Caco-2 (cell line): ENCODE measurements at regions not wholly inside any gene's neighbourhood (a gene's known extent, or its start where the extent isn't known, plus 50 kb on each side); places are given as distances from the start of the nearest gene placed in this dataset.
"Not testable (repeated sequence)": the region's sequence is repeated elsewhere in the genome, so short reads cannot be mapped to it uniquely, and the experiment has no call there.

ENCODE experiments used
- BruUV-seq: library from RNA; stranded (reverse); fragments of 400-500 nt; replicated peaks from 2 replicates; lab custom pipeline; 2021; lab: Mats Ljungman, UMichigan
- CTCF ChIA-PET: fragments of 300-600 bp; sonication (Branson Sonifier 250); formaldehyde crosslinking; loops from one replicate; lab custom pipeline; 2022; ENCODE audit warnings: antibody characterized with exemption; lab: Charles Lee
- POLR2A ChIA-PET: fragments of 300-600 bp; sonication (Branson Sonifier 250); formaldehyde crosslinking; loops from one replicate; lab custom pipeline; 2022; ENCODE audit warnings: antibody characterized with exemption; lab: Charles Lee
- DNase-seq, 2 experiments: peaks; one replicate each; pipeline versions ENCODE4 v3.0.0 to v3.0.0-alpha.2; 2020 to 2022
- H3K27me3 ChIP-seq: replicated peaks from 2 replicates; pipeline ENCODE4 v1.6.0; 2011; ENCODE audit warnings: low read length; ENCODE audit not compliant: control insufficient read depth, insufficient read depth
- H3K36me3 ChIP-seq: 2 replicates; pipeline ENCODE4 v1.5.1; 2011; ENCODE audit warnings: low read length; ENCODE audit not compliant: control insufficient read depth, insufficient read depth
- H3K4me1 ChIP-seq: fragments of 250-450 bp; sonication (Bioruptor Pico); 2 replicates; pipeline ENCODE4 v1.5.1; 2020; ENCODE audit warnings: mild to moderate bottlenecking
- H3K4me3 ChIP-seq: 2 replicates; pipeline ENCODE4 v1.5.1; 2011; ENCODE audit warnings: low read depth, mild to moderate bottlenecking, control low read depth, low read length
- H3K9me3 ChIP-seq: fragments of 250-450 bp; sonication (Bioruptor Pico); 2 replicates; pipeline ENCODE4 v1.5.1; 2020; ENCODE audit warnings: mild to moderate bottlenecking, moderate library complexity
- H3K27ac Mint-ChIP-seq: one replicate; pipeline ENCODE4 v1.8.0; 2022; ENCODE audit warnings: mixed read lengths; ENCODE audit not compliant: unreplicated experiment
- H3K27me3 Mint-ChIP-seq: one replicate; pipeline ENCODE4 v1.8.0; 2022; ENCODE audit warnings: mixed read lengths; ENCODE audit not compliant: insufficient read depth, unreplicated experiment
- H3K36me3 Mint-ChIP-seq: one replicate; pipeline ENCODE4 v1.8.0; 2022; ENCODE audit warnings: mild to moderate bottlenecking, mixed read lengths; ENCODE audit not compliant: insufficient read depth, unreplicated experiment
- H3K4me1 Mint-ChIP-seq: one replicate; pipeline ENCODE4 v1.8.0; 2022; ENCODE audit warnings: low read depth, mixed read lengths; ENCODE audit not compliant: unreplicated experiment
- H3K4me3 Mint-ChIP-seq: one replicate; pipeline ENCODE4 v1.8.0; 2022; ENCODE audit warnings: mild to moderate bottlenecking, moderate library complexity, mixed read lengths; ENCODE audit not compliant: unreplicated experiment
- H3K9me3 Mint-ChIP-seq: one replicate; pipeline ENCODE4 v1.8.0; 2022; ENCODE audit warnings: mixed read lengths; ENCODE audit not compliant: unreplicated experiment
- intact Hi-C: fragments of 100-400 bp; cut with micrococcal nuclease; formaldehyde crosslinking; loops from one replicate; pipeline ENCODE4 v1.10.0; 2022; ENCODE audit not compliant: unreplicated experiment
- TF ChIP-seq, protein P1 (sequence below), 2 experiments: fragments of 200-600 bp in 1 of 2; IDR thresholded peaks; 1 replicate in 1 of 2; 2 replicates in 1 of 2; pipeline versions ENCODE4 v1.5.1 to v1.8.0; 2011 to 2022; ENCODE audit warnings: antibody characterized with exemption in 1 of 2, control low read depth in 1 of 2, inconsistent platforms in 1 of 2, low read depth in 1 of 2, low read length in 1 of 2, mild to moderate bottlenecking in 1 of 2, moderate library complexity in 1 of 2; ENCODE audit not compliant: insufficient read depth in 1 of 2, severe bottlenecking in 1 of 2, unreplicated experiment in 1 of 2

DNA sequence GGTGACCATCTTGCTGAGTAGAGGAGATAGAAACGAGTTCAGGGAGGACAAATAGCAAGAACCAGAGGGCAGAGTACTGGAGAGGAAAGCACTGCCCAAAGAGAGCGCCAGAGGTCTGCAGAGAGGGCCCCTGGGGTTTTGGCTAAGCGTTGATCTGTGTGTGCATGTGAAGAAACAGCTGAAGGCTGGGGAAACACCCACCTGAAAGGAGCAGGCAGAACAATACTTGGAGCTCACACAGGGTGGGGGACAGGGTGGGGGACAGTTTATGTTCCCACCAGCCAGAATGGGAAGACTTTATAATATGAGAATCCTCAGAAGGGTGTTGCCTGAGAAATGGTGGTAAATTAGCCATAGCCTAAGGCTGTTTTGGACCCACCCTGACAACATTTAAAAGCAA, 200.4 kb downstream of the NPIPB11 start:
- peaks cover 18% of the 10 kb centered on the region for H3K9me3 Mint-ChIP-seq
- H3K36me3 Mint-ChIP-seq, H3K36me3 ChIP-seq, H3K27ac Mint-ChIP-seq, H3K27me3 Mint-ChIP-seq, intact Hi-C loops, BruUV-seq, H3K4me1 Mint-ChIP-seq, H3K4me3 Mint-ChIP-seq, H3K4me1 ChIP-seq, H3K27me3 ChIP-seq, CTCF ChIA-PET, POLR2A ChIA-PET, DNase-seq, H3K9me3 ChIP-seq, H3K4me3 ChIP-seq: not testable (repeated sequence)

DNA sequence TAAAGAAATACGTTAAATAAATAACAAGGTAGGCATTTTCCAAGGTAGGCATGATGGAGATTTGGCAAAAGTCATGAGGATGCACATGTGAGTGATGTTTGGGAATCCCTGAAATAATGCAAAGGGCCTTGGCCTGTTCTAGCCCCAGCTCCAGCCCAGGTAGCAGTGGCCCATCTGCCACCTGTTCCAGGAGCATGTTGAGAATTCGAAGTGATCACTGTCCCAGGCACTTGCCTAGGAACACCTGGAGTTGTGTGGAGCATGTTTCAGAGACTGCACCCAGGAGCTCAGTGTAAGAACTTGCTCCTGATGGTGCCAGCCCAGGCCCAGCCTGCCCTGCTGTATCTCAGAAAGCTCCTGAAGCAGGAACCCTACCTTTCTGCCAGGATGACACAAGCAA, 201.4 kb downstream of the NPIPB11 start:
- CTCF ChIA-PET, POLR2A ChIA-PET, H3K27me3 Mint-ChIP-seq, H3K9me3 ChIP-seq, H3K4me1 ChIP-seq, H3K36me3 ChIP-seq, DNase-seq, H3K36me3 Mint-ChIP-seq, H3K4me1 Mint-ChIP-seq, intact Hi-C loops, H3K4me3 ChIP-seq, BruUV-seq, H3K27ac Mint-ChIP-seq, H3K4me3 Mint-ChIP-seq, H3K27me3 ChIP-seq: not testable (repeated sequence)
- peaks cover 18% of the 10 kb centered on the region for H3K9me3 Mint-ChIP-seq

DNA sequence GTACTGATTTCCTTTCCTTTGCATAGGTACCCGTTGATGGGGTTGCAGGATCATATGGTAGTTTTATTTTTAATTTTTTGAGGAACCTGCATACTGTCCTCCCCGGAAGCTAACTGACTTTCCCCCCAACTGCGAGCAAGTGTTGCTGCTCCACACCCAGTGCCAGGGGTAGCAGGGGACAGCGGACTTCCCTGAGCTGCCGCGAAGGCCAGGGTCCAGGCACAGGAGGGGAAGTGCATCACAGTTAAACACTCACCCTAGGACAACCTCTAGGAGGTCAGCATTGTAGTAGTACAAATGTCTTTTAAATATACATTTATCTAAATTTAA, 201.7 kb downstream of the NPIPB11 start:
- BruUV-seq: no TSS peak
- peaks cover 2% of the 10 kb centered on the region for H3K27me3 Mint-ChIP-seq
- no peak overlapping the region for H3K4me3 Mint-ChIP-seq
- Histone ChIP-seq H3K4me3 (no peak overlapping the region), H3K36me3 (no peaks in the 10 kb centered on the region), H3K9me3 (no peaks in the 10 kb centered on the region), H3K4me1 (no peaks in the 10 kb centered on the region), H3K27me3 (no peaks in the 10 kb centered on the region)
- peaks cover 18% of the 10 kb centered on the region for H3K9me3 Mint-ChIP-seq
- intact Hi-C loops: no loop called here
- TF ChIP-seq, protein P1, sequence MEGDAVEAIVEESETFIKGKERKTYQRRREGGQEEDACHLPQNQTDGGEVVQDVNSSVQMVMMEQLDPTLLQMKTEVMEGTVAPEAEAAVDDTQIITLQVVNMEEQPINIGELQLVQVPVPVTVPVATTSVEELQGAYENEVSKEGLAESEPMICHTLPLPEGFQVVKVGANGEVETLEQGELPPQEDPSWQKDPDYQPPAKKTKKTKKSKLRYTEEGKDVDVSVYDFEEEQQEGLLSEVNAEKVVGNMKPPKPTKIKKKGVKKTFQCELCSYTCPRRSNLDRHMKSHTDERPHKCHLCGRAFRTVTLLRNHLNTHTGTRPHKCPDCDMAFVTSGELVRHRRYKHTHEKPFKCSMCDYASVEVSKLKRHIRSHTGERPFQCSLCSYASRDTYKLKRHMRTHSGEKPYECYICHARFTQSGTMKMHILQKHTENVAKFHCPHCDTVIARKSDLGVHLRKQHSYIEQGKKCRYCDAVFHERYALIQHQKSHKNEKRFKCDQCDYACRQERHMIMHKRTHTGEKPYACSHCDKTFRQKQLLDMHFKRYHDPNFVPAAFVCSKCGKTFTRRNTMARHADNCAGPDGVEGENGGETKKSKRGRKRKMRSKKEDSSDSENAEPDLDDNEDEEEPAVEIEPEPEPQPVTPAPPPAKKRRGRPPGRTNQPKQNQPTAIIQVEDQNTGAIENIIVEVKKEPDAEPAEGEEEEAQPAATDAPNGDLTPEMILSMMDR (IDR thresholded peaks at IDR 0.05; ENCODE audit: insufficient read depth in 1 of 2, low read depth in 1 of 2, low read length in 1 of 2, severe bottlenecking in 1 of 2, unreplicated experiment in 1 of 2): no peak
- CTCF ChIA-PET: no interaction called here
- POLR2A ChIA-PET: no interaction called here
- no peak for DNase-seq
- H3K27ac Mint-ChIP-seq: no peak overlapping the region
- H3K4me1 Mint-ChIP-seq: no peaks in the 10 kb centered on the region
- H3K36me3 Mint-ChIP-seq: no peaks in the 10 kb centered on the region

DNA sequence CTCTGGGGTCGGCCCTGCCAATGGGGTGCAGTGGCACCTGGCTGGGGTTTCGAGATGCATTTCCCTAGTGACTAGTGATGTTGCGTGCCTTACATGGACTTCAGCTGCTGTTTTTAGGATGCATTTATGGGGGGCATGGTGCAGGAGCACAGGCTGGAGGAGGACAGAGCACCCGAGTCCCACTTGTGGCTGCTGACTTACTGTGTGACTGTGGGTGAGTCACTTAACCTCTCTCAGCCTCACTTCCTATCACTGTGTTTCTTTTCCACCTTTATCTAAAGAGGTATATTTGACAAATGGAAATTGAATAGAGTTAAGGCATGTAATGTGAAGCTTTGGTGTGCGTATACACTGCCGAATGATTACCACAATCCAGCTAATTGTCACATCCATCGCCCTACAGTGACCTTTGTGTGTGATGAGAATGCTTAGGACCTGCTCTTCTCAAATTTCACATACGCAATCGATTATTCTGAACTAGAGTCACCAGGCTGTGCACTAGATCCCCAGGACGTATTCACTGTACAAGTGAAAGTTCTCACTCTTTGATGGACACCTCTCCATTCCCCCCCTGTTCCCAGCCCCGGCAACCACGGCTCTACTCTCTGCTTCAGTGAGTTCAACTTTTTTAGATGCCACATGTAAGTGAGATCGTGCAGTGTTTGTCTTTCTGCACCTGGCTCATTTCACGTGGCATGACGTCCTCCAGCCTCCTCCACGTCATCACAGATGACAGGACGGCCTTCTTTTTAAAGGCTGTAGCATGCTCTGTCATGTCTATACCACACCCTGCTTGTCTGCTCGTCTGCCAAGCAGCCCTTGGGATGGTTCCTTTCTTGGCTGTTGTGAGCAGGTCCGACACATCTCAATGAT, 202.3 kb downstream of the NPIPB11 start:
- CTCF ChIA-PET, H3K27ac Mint-ChIP-seq, H3K27me3 Mint-ChIP-seq, H3K4me1 ChIP-seq, H3K27me3 ChIP-seq, BruUV-seq, H3K4me3 Mint-ChIP-seq, H3K4me1 Mint-ChIP-seq, intact Hi-C loops, H3K36me3 ChIP-seq, H3K4me3 ChIP-seq, POLR2A ChIA-PET, H3K36me3 Mint-ChIP-seq, H3K9me3 ChIP-seq, DNase-seq: not testable (repeated sequence)
- H3K9me3 Mint-ChIP-seq: peaks cover 18% of the 10 kb centered on the region

DNA sequence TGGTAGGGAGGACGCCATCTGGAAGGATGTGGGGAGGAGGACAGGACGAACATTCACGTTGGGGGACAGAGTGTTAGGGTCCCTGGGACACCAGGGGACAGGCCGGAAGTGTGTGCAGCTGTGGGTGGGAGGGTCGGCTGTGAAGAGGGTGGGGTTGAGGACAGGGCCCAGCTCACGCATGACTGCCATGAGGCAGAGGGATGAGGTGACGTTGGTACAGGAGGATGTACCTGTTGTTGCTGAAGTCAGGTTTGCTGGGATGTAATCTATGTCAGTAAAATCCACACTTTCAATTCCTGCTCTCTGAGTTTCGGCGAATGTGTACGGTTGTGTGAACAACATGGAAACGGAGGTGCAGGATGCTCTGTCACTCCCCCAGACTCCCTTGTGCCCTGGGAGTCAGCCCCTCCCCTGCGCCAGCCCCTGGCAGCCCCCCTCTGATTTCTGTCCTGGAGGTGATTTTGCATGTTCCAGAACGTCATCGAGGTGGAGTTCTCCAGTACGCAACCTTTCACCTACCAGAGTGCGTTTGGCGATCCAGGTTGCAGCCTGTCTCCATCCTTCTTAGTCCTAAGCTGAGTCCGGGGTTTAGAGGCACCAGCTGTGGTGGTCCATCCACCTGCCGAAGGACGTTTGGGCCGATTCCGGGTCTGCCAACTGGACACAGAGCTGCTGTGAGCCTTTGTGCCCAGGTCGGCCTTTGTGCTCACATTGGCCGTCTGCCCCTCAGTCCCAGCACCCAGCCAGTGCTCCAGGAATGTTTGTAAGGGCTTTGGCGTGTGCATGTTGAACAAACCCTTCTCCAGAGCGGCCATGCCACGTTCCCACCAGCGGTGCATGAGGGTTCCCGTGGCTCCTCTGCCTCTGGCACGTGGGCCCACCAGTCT, 203.2 kb downstream of the NPIPB11 start:
- peak overlapping the region; percentile 11 for H3K27ac Mint-ChIP-seq

DNA sequence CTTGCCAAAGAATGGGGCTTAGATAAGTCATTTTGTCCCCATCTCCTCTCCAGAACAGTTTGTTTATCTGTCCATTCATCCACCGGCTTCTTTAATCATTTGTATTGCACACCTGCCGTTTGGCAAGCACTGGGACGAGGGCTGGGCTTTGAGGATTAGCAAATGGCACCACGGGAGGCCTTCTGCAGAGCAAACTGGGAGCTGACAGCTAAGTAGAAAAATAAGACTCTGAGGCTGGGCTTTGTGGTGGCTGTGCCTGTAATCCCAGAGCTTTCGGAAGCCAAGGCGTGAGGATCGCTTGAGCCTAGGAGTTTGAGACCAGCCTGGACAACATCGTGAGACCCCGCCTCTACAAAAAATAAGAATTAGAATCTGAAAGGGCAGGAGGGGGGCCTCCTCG, 203.9 kb downstream of the NPIPB11 start:
- DNase-seq: peak; percentile 21 to 23
- H3K27me3 ChIP-seq, POLR2A ChIA-PET, CTCF ChIA-PET, intact Hi-C loops, BruUV-seq, H3K36me3 Mint-ChIP-seq, H3K9me3 ChIP-seq, H3K4me3 Mint-ChIP-seq, H3K4me1 ChIP-seq, H3K4me1 Mint-ChIP-seq, H3K4me3 ChIP-seq, H3K36me3 ChIP-seq, H3K27me3 Mint-ChIP-seq: not testable (repeated sequence)
- H3K27ac Mint-ChIP-seq: peak overlapping the region; percentile 11
- peaks cover 18% of the 10 kb centered on the region for H3K9me3 Mint-ChIP-seq

More for the DNA sequence above, 203.2 kb downstream of the NPIPB11 start:
- H3K27me3 Mint-ChIP-seq, H3K4me1 Mint-ChIP-seq, H3K4me1 ChIP-seq, intact Hi-C loops, H3K27me3 ChIP-seq, CTCF ChIA-PET, H3K9me3 ChIP-seq, POLR2A ChIA-PET, H3K36me3 Mint-ChIP-seq, H3K4me3 Mint-ChIP-seq, H3K36me3 ChIP-seq, BruUV-seq, H3K4me3 ChIP-seq: not testable (repeated sequence)
- peak in 1 of 2 experiments; percentile 15 for DNase-seq
- peaks cover 18% of the 10 kb centered on the region for H3K9me3 Mint-ChIP-seq
